ENCODE measurements at regions not wholly inside any gene's neighbourhood (a gene's known extent, or its start where the extent isn't known, plus 50 kb on each side); places are given as distances from the start of the nearest gene placed in this dataset.
"Not testable (repeated sequence)": the region's sequence is repeated elsewhere in the genome, so short reads cannot be mapped to it uniquely, and the experiment has no call there.

DNA sequence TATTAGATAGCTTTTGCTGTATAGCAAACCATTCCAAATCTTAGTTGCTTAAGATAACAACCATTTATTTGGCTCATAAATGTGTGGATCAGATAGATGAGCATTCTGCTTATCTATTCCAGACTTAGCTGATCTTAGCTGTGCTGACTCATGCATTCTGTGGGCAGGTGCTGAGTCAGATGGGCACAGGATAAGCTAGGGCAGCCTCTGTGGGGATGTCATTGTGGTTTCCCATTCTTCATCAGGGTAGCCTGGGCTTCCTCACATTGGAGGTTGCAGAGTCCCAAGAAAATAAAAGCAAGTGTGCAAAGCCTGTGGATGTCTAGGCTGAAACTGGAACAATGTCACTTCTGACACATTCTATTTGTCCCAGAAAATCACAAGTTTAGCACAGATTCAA lies 917.0 kb downstream of the TYW1 start:
- Mint-ChIP-seq H3K4me1 (peaks cover 0 to 8% (median 3%) of the 10 kb centered on the region in 4 donors), H3K27ac (no peak overlapping the region), H3K27me3 (no peaks in the 10 kb centered on the region), H3K4me3 (no peak overlapping the region), H3K36me3 (no peaks in the 10 kb centered on the region), H3K9me3 (peaks cover 0 to 43% (median 31%) of the 10 kb centered on the region in 8 donors)
- Histone ChIP-seq H3K9me3 (ENCODE audit: control insufficient read depth in 1 of 2, low read length in 2 of 2) (peaks cover 0 to 2% of the 10 kb centered on the region in 2 donors), H3K27ac (ENCODE audit: low read depth, low read length) (no peak overlapping the region), H3K36me3 (ENCODE audit: insufficient read depth, low read length) (no peaks in the 10 kb centered on the region), H3K4me3 (ENCODE audit: low read length in 2 of 2) (no peak overlapping the region), H3K4me1 (ENCODE audit: insufficient read depth, low read length) (no peaks in the 10 kb centered on the region), H3K27me3 (ENCODE audit: insufficient read depth, low read length) (no peaks in the 10 kb centered on the region)
- POLR2A ChIA-PET (ENCODE audit: partially characterized antibody): no interaction called here
- no peak for DNase-seq
- CTCF ChIA-PET (ENCODE audit: partially characterized antibody): no interaction called here
- intact Hi-C loops (cut with micrococcal nuclease): no loop called here

DNA sequence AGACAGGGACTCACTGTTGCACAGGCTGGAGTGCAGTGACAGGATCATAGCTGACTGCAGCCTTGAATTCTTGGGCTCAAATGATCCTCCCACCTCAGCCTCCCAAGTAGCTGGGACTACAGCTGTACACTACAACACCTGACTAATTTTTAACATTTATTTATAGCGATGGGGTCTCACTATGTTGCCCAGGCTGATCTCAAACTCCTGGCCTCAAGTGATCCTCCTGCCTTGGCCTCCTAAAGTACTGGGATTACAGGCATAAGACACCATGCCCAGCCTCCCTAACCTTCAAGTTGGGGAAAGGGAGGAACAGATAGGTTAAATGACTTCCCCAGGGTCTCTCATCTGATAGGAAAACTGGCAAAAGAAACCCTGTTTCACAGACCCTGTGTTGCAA lies 919.5 kb downstream of the TYW1 start:
- H3K27me3 Mint-ChIP-seq; H3K27ac ChIP-seq (ENCODE audit: low read depth, low read length); intact Hi-C loops (cut with micrococcal nuclease); H3K27me3 ChIP-seq (ENCODE audit: insufficient read depth, low read length); H3K36me3 ChIP-seq (ENCODE audit: insufficient read depth, low read length); H3K4me3 Mint-ChIP-seq; POLR2A ChIA-PET (ENCODE audit: partially characterized antibody); DNase-seq; CTCF ChIA-PET (ENCODE audit: partially characterized antibody); H3K36me3 Mint-ChIP-seq; H3K27ac Mint-ChIP-seq; H3K9me3 ChIP-seq (ENCODE audit: control insufficient read depth in 1 of 2, low read length in 2 of 2); H3K4me1 ChIP-seq (ENCODE audit: insufficient read depth, low read length); H3K4me3 ChIP-seq (ENCODE audit: low read length in 2 of 2): not testable (repeated sequence)
- Mint-ChIP-seq H3K4me1 (peaks cover 0 to 16% (median 3%) of the 10 kb centered on the region in 4 donors), H3K9me3 (peaks cover 0 to 57% (median 40%) of the 10 kb centered on the region in 8 donors)

- H3K4me1 Mint-ChIP-seq: peaks cover 0 to 16% (median 3%) of the 10 kb centered on the region in 4 donors
- Histone ChIP-seq H3K4me3 (ENCODE audit: low read length in 2 of 2) (no peak overlapping the region), H3K27ac (ENCODE audit: low read depth, low read length) (no peak overlapping the region), H3K27me3 (ENCODE audit: insufficient read depth, low read length) (no peaks in the 10 kb centered on the region), H3K4me1 (ENCODE audit: insufficient read depth, low read length) (no peaks in the 10 kb centered on the region), H3K36me3 (ENCODE audit: insufficient read depth, low read length) (no peaks in the 10 kb centered on the region), H3K9me3 (ENCODE audit: control insufficient read depth in 1 of 2, low read length in 2 of 2) (peaks cover 0 to 4% of the 10 kb centered on the region in 2 donors)
- H3K36me3 Mint-ChIP-seq: no peaks in the 10 kb centered on the region
- no peak for DNase-seq
- H3K27ac Mint-ChIP-seq: no peak overlapping the region
- ChIA-PET CTCF (ENCODE audit: partially characterized antibody) (no interaction called here), POLR2A (ENCODE audit: partially characterized antibody) (no interaction called here)
- no peak overlapping the region for H3K4me3 Mint-ChIP-seq
- H3K27me3 Mint-ChIP-seq: no peaks in the 10 kb centered on the region
- H3K9me3 Mint-ChIP-seq: peaks cover 0 to 64% (median 42%) of the 10 kb centered on the region in 8 donors
- intact Hi-C loops (cut with micrococcal nuclease): no loop called here
Observed at GRCh38 chr7:67916571-67917436, 920.2 kb downstream of the TYW1 start.

DNA sequence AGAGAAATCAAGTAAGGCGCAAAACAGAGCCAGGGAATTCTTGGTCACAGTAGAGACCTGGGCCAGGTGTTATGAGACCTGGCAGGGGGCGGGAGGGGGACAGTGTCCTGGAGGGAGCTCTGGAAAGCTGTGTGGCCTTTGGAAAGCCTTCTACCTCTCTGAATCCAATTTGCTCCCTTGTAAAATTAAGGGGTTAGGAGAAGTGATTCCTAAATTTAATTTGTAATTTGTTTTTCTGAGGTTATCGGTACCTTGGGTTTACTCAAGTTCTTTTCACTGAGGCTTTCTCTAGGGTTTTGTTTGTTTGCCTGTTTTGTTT lies 920.8 kb downstream of the TYW1 start:
- Histone ChIP-seq H3K9me3 (ENCODE audit: control insufficient read depth in 1 of 2, low read length in 2 of 2) (peaks cover 0 to 4% of the 10 kb centered on the region in 2 donors), H3K4me3 (ENCODE audit: low read length in 2 of 2) (no peak overlapping the region), H3K27me3 (ENCODE audit: insufficient read depth, low read length) (no peaks in the 10 kb centered on the region), H3K4me1 (ENCODE audit: insufficient read depth, low read length) (no peaks in the 10 kb centered on the region), H3K36me3 (ENCODE audit: insufficient read depth, low read length) (no peaks in the 10 kb centered on the region), H3K27ac (ENCODE audit: low read depth, low read length) (no peak overlapping the region)
- Mint-ChIP-seq H3K27ac (no peak overlapping the region), H3K4me1 (peaks cover 0 to 16% (median 3%) of the 10 kb centered on the region in 4 donors), H3K9me3 (peaks cover 0 to 65% (median 46%) of the 10 kb centered on the region in 8 donors), H3K36me3 (no peaks in the 10 kb centered on the region), H3K4me3 (no peak overlapping the region), H3K27me3 (no peaks in the 10 kb centered on the region)
- ChIA-PET POLR2A (ENCODE audit: partially characterized antibody) (no interaction called here), CTCF (ENCODE audit: partially characterized antibody) (no interaction called here)
- DNase-seq: no peak
- intact Hi-C loops (cut with micrococcal nuclease): no loop called here

DNA sequence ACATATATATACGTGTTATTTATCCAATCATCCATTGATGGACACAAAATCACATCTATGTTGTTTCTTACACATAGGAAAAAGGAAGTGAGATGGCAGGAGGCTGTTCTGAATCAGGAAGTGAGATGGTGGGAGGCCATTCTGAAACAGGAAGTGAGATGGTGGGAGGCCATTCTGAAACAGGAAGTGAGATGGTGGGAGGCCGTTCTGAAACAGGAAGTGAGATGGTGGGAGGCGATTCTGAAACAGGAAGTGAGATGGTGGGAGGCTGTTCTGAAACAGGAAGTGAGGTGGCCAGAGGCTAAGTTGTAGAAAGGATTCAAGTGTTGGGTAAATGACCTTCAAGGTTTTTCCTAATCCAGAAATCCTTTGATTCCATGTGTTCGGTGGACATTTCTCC lies 921.5 kb downstream of the TYW1 start:
- Mint-ChIP-seq H3K27ac (peak overlapping the region in 1 of 7 donors; percentile 61), H3K4me1 (peaks cover 0 to 16% (median 3%) of the 10 kb centered on the region in 4 donors), H3K4me3 (peak overlapping the region in 5 of 8 donors; percentile 2 to 57 (median 43)), H3K27me3 (no peaks in the 10 kb centered on the region), H3K9me3 (peaks cover 0 to 63% (median 47%) of the 10 kb centered on the region in 8 donors), H3K36me3 (no peaks in the 10 kb centered on the region)
- CTCF ChIA-PET (ENCODE audit: partially characterized antibody): no interaction called here
- peak in 1 of 5 donors; percentile 15 for DNase-seq
- intact Hi-C loops (cut with micrococcal nuclease): no loop called here
- Histone ChIP-seq H3K9me3 (ENCODE audit: control insufficient read depth in 1 of 2, low read length in 2 of 2) (peaks cover 0 to 4% of the 10 kb centered on the region in 2 donors), H3K27ac (ENCODE audit: low read depth, low read length) (no peak overlapping the region), H3K27me3 (ENCODE audit: insufficient read depth, low read length) (no peaks in the 10 kb centered on the region), H3K36me3 (ENCODE audit: insufficient read depth, low read length) (no peaks in the 10 kb centered on the region), H3K4me3 (ENCODE audit: low read length in 2 of 2) (no peak overlapping the region), H3K4me1 (ENCODE audit: insufficient read depth, low read length) (no peaks in the 10 kb centered on the region)
- POLR2A ChIA-PET (ENCODE audit: partially characterized antibody): no interaction called here

GRCh38 chr7:67923286-67923685 lies 926.7 kb downstream of the TYW1 start:
- POLR2A ChIA-PET (ENCODE audit: partially characterized antibody): no interaction called here
- no peak for DNase-seq
- Histone ChIP-seq H3K27ac (ENCODE audit: low read depth, low read length) (no peak overlapping the region), H3K4me3 (ENCODE audit: low read length in 2 of 2) (no peak overlapping the region), H3K36me3 (ENCODE audit: insufficient read depth, low read length) (no peaks in the 10 kb centered on the region), H3K9me3 (ENCODE audit: control insufficient read depth in 1 of 2, low read length in 2 of 2) (peaks cover 0 to 4% of the 10 kb centered on the region in 2 donors), H3K27me3 (ENCODE audit: insufficient read depth, low read length) (no peaks in the 10 kb centered on the region), H3K4me1 (ENCODE audit: insufficient read depth, low read length) (no peaks in the 10 kb centered on the region)
- no peak overlapping the region for H3K4me3 Mint-ChIP-seq
- CTCF ChIA-PET (ENCODE audit: partially characterized antibody): no interaction called here
- H3K9me3 Mint-ChIP-seq: peaks cover 2 to 37% (median 20%) of the 10 kb centered on the region in 8 donors
- no peak overlapping the region for H3K27ac Mint-ChIP-seq
- no peaks in the 10 kb centered on the region for H3K36me3 Mint-ChIP-seq
- H3K27me3 Mint-ChIP-seq: no peaks in the 10 kb centered on the region
- H3K4me1 Mint-ChIP-seq: peaks cover 0 to 11% (median 0%) of the 10 kb centered on the region in 4 donors
- intact Hi-C loops (cut with micrococcal nuclease): no loop called here

GRCh38 chr7:67928141-67928540 lies 931.5 kb downstream of the TYW1 start:
- H3K27ac Mint-ChIP-seq: no peak overlapping the region
- no peak overlapping the region for H3K4me3 Mint-ChIP-seq
- H3K4me1 ChIP-seq (ENCODE audit: insufficient read depth, low read length): no peaks in the 10 kb centered on the region
- H3K9me3 ChIP-seq (ENCODE audit: control insufficient read depth in 1 of 2, low read length in 2 of 2): no peaks in the 10 kb centered on the region
- ChIA-PET POLR2A (ENCODE audit: partially characterized antibody) (no interaction called here), CTCF (ENCODE audit: partially characterized antibody) (no interaction called here)
- H3K4me3 ChIP-seq (ENCODE audit: low read length in 2 of 2): no peak overlapping the region
- H3K27ac ChIP-seq (ENCODE audit: low read depth, low read length): no peak overlapping the region
- H3K36me3 Mint-ChIP-seq: no peaks in the 10 kb centered on the region
- H3K27me3 Mint-ChIP-seq: no peaks in the 10 kb centered on the region
- no peaks in the 10 kb centered on the region for H3K36me3 ChIP-seq (ENCODE audit: insufficient read depth, low read length)
- intact Hi-C loops (cut with micrococcal nuclease): no loop called here
- no peaks in the 10 kb centered on the region for H3K4me1 Mint-ChIP-seq
- H3K27me3 ChIP-seq (ENCODE audit: insufficient read depth, low read length): no peaks in the 10 kb centered on the region
- peaks cover 2 to 17% (median 5%) of the 10 kb centered on the region in 8 donors for H3K9me3 Mint-ChIP-seq
- DNase-seq: no peak
